Type B pancreatic cell (in vitro differentiated cells): ENCODE measurements at regions not wholly inside any gene's neighbourhood (a gene's known extent, or its start where the extent isn't known, plus 50 kb on each side); places are given as distances from the start of the nearest gene placed in this dataset.

Experiments used
- DNase-seq: peaks from one replicate; pipeline ENCODE4 v3.0.0; 2021; ENCODE audit warnings: mixed read lengths; ENCODE audit not compliant: unreplicated experiment; ENCODE audit errors: extremely low spot score
- H3K27ac Mint-ChIP-seq: 2 replicates; pipeline ENCODE4 v1.8.0; 2021; ENCODE audit warnings: mild to moderate bottlenecking, mixed read lengths
- H3K27me3 Mint-ChIP-seq: 2 replicates; pipeline ENCODE4 v1.8.0; 2021; ENCODE audit warnings: mixed read lengths
- H3K36me3 Mint-ChIP-seq: 2 replicates; pipeline ENCODE4 v1.8.0; 2021; ENCODE audit warnings: mixed read lengths
- H3K4me1 Mint-ChIP-seq: one replicate; pipeline ENCODE4 v1.8.0; 2021; ENCODE audit warnings: mixed read lengths; ENCODE audit not compliant: unreplicated experiment
- H3K4me3 Mint-ChIP-seq: 2 replicates; pipeline ENCODE4 v1.8.0; 2021; ENCODE audit warnings: mild to moderate bottlenecking, mixed read lengths
- H3K9me3 Mint-ChIP-seq: 2 replicates; pipeline ENCODE4 v1.8.0; 2021; ENCODE audit warnings: mixed read lengths
- CTCF ChIP-seq: fragments of 200-600 bp; sonication (generic); conservative IDR thresholded peaks from 2 replicates; pipeline ENCODE4 v1.5.0; 2021; ENCODE audit warnings: antibody characterized with exemption, mild to moderate bottlenecking

- H3K36me3 Mint-ChIP-seq = no peaks in the 10 kb centered on the region
- H3K27ac Mint-ChIP-seq = no peak overlapping the region
- TF ChIP-seq CTCF = no peak
- peaks cover 4% of the 10 kb centered on the region for H3K4me1 Mint-ChIP-seq
- no peaks in the 10 kb centered on the region for H3K9me3 Mint-ChIP-seq
- no peaks in the 10 kb centered on the region for H3K27me3 Mint-ChIP-seq
- H3K4me3 Mint-ChIP-seq = no peak overlapping the region
- DNase-seq = no peak
These were observed 1691.8 kb upstream of the SLC39A10 start for GRCh38 chr2:193965263-193965662.

- Mint-ChIP-seq H3K9me3 (no peaks in the 10 kb centered on the region), H3K27me3 (no peaks in the 10 kb centered on the region), H3K4me1 (peaks cover 4% of the 10 kb centered on the region), H3K36me3 (no peaks in the 10 kb centered on the region), H3K27ac (no peak overlapping the region), H3K4me3 (no peak overlapping the region)
- TF ChIP-seq CTCF = peak; percentile 74
- DNase-seq = no peak
These were observed 1693.4 kb upstream of the SLC39A10 start for GRCh38 chr2:193963472-193964119.

- no peak for TF ChIP-seq CTCF
- Mint-ChIP-seq H3K9me3 (no peaks in the 10 kb centered on the region), H3K27ac (no peak overlapping the region), H3K27me3 (no peaks in the 10 kb centered on the region), H3K36me3 (no peaks in the 10 kb centered on the region), H3K4me1 (no peaks in the 10 kb centered on the region), H3K4me3 (no peak overlapping the region)
- DNase-seq = no peak
These were observed 1710.2 kb upstream of the SLC39A10 start for GRCh38 chr2:193946806-193947205.

- Mint-ChIP-seq H3K4me3 (no peak overlapping the region), H3K4me1 (no peaks in the 10 kb centered on the region), H3K36me3 (no peaks in the 10 kb centered on the region), H3K27ac (no peak overlapping the region), H3K27me3 (no peaks in the 10 kb centered on the region), H3K9me3 (no peaks in the 10 kb centered on the region)
- no peak for TF ChIP-seq CTCF
- no peak for DNase-seq
These were observed 1713.5 kb upstream of the SLC39A10 start for GRCh38 chr2:193943406-193943960.

- Mint-ChIP-seq H3K9me3 (no peaks in the 10 kb centered on the region), H3K4me1 (no peaks in the 10 kb centered on the region), H3K4me3 (no peak overlapping the region), H3K27ac (no peak overlapping the region), H3K27me3 (no peaks in the 10 kb centered on the region), H3K36me3 (no peaks in the 10 kb centered on the region)
- DNase-seq = no peak
- no peak for TF ChIP-seq CTCF
These were observed 1721.9 kb upstream of the SLC39A10 start for GRCh38 chr2:193935114-193935513.
